ENCODE measurements at regions not wholly inside any gene's neighbourhood (a gene's known extent, or its start where the extent isn't known, plus 50 kb on each side); places are given as distances from the start of the nearest gene placed in this dataset.

GRCh38 chr20:12203399-12203798 is 285.7 kb downstream of the BTBD3 start:
- no peak overlapping the region for H3K4me3 Mint-ChIP-seq
- H3K9me3 ChIP-seq (ENCODE audit: low read depth) = peaks cover 3% of the 10 kb centered on the region
- no peaks in the 10 kb centered on the region for H4K20me1 ChIP-seq (ENCODE audit: low read depth)
- no peaks in the 10 kb centered on the region for H3K27me3 Mint-ChIP-seq (ENCODE audit: insufficient read depth, low read depth)
- no peak overlapping the region for H3K27ac Mint-ChIP-seq
- no peaks in the 10 kb centered on the region for H3K36me3 ChIP-seq
- H3K27ac ChIP-seq = no peak overlapping the region
- no peaks in the 10 kb centered on the region for H3K79me2 ChIP-seq (ENCODE audit: low read depth)
- no peak for DNase-seq (ENCODE audit: low spot score)
- TF ChIP-seq CTCF (IDR thresholded peaks at IDR 0.05) (no peak), EZH2phosphoT487 (IDR thresholded peaks at IDR 0.05) (no peak), EZH2 (IDR thresholded peaks at IDR 0.05) (no peak)
- no peak overlapping the region for H3K4me2 ChIP-seq
- no peak overlapping the region for H2AFZ ChIP-seq (replicated peaks)
- no peaks in the 10 kb centered on the region for H3K4me1 Mint-ChIP-seq
- no peaks in the 10 kb centered on the region for H3K36me3 Mint-ChIP-seq
- no peaks in the 10 kb centered on the region for H3K27me3 ChIP-seq
- H3K4me3 ChIP-seq = no peak overlapping the region
- H3K4me1 ChIP-seq = no peaks in the 10 kb centered on the region
- H3F3A ChIP-seq (ENCODE audit: low read depth) = no peaks in the 10 kb centered on the region
- no peak overlapping the region for H3K9ac ChIP-seq
- H3K9me3 Mint-ChIP-seq = peaks cover 10% of the 10 kb centered on the region

DNA sequence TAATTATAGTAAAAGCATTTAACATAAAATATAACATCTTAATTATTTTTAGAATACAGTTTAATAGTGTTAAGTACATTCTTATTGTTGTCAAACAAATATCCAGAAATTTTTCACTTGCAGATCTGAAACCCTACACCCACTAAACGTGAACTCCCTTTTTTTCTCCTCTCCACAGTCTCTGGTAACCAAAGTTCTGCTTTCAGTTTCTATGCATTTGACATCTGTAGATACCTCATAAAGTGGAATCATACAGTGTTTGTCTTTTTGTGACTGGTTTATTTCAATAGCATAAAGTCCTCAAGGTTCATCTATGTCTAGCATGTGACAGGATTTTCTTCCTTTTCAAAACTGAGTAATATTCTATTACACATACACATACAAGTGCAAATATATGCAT is 286.3 kb downstream of the BTBD3 start:
- no peaks in the 10 kb centered on the region for H3K36me3 ChIP-seq
- no peak overlapping the region for H3K27ac ChIP-seq
- H3K9ac ChIP-seq = no peak overlapping the region
- no peak overlapping the region for H3K4me3 ChIP-seq
- no peak for DNase-seq (ENCODE audit: low spot score)
- peaks cover 3% of the 10 kb centered on the region for H3K9me3 ChIP-seq (ENCODE audit: low read depth)
- no peaks in the 10 kb centered on the region for H3K27me3 Mint-ChIP-seq (ENCODE audit: insufficient read depth, low read depth)
- peaks cover 8% of the 10 kb centered on the region for H3K9me3 Mint-ChIP-seq
- H3K27ac Mint-ChIP-seq = no peak overlapping the region
- H3K79me2 ChIP-seq (ENCODE audit: low read depth) = no peaks in the 10 kb centered on the region
- H3K4me1 ChIP-seq = no peaks in the 10 kb centered on the region
- no peaks in the 10 kb centered on the region for H3K27me3 ChIP-seq
- no peaks in the 10 kb centered on the region for H3K4me1 Mint-ChIP-seq
- H3K36me3 Mint-ChIP-seq = no peaks in the 10 kb centered on the region
- no peak overlapping the region for H2AFZ ChIP-seq (replicated peaks)
- no peaks in the 10 kb centered on the region for H4K20me1 ChIP-seq (ENCODE audit: low read depth)
- H3K4me3 Mint-ChIP-seq = no peak overlapping the region
- no peaks in the 10 kb centered on the region for H3F3A ChIP-seq (ENCODE audit: low read depth)
- no peak overlapping the region for H3K4me2 ChIP-seq
- TF ChIP-seq EZH2phosphoT487 (IDR thresholded peaks at IDR 0.05) (no peak), CTCF (IDR thresholded peaks at IDR 0.05) (no peak), EZH2 (IDR thresholded peaks at IDR 0.05) (no peak)

GRCh38 chr20:12207875-12208274 is 290.2 kb downstream of the BTBD3 start:
- Mint-ChIP-seq H3K27ac (no peak overlapping the region), H3K36me3 (no peaks in the 10 kb centered on the region), H3K4me1 (no peaks in the 10 kb centered on the region), H3K4me3 (no peak overlapping the region), H3K27me3 (ENCODE audit: insufficient read depth, low read depth) (no peaks in the 10 kb centered on the region), H3K9me3 (peaks cover 8% of the 10 kb centered on the region)
- no peak overlapping the region for H3K4me3 ChIP-seq
- no peak overlapping the region for H2AFZ ChIP-seq (replicated peaks)
- H4K20me1 ChIP-seq (ENCODE audit: low read depth) = no peaks in the 10 kb centered on the region
- no peaks in the 10 kb centered on the region for H3K27me3 ChIP-seq
- peaks cover 3% of the 10 kb centered on the region for H3K9me3 ChIP-seq (ENCODE audit: low read depth)
- DNase-seq (ENCODE audit: low spot score) = peak; percentile 75
- no peak overlapping the region for H3K4me2 ChIP-seq
- no peaks in the 10 kb centered on the region for H3K79me2 ChIP-seq (ENCODE audit: low read depth)
- TF ChIP-seq CTCF (IDR thresholded peaks at IDR 0.05) (peak; percentile 71), EZH2 (IDR thresholded peaks at IDR 0.05) (no peak), EZH2phosphoT487 (IDR thresholded peaks at IDR 0.05) (no peak)
- no peaks in the 10 kb centered on the region for H3F3A ChIP-seq (ENCODE audit: low read depth)
- H3K36me3 ChIP-seq = no peaks in the 10 kb centered on the region
- no peak overlapping the region for H3K9ac ChIP-seq
- H3K27ac ChIP-seq = no peak overlapping the region
- no peaks in the 10 kb centered on the region for H3K4me1 ChIP-seq
